Type B pancreatic cell (in vitro differentiated cells): ENCODE measurements at regions not wholly inside any gene's neighbourhood (a gene's known extent, or its start where the extent isn't known, plus 50 kb on each side); places are given as distances from the start of the nearest gene placed in this dataset.
"Not testable (repeated sequence)": the region's sequence is repeated elsewhere in the genome, so short reads cannot be mapped to it uniquely, and the experiment has no call there.

Source experiments
- DNase-seq: peaks from one replicate; pipeline ENCODE4 v3.0.0; 2021; ENCODE audit warnings: mixed read lengths; ENCODE audit not compliant: unreplicated experiment; ENCODE audit errors: extremely low spot score
- H3K27ac Mint-ChIP-seq: 2 replicates; pipeline ENCODE4 v1.8.0; 2021; ENCODE audit warnings: mild to moderate bottlenecking, mixed read lengths
- H3K27me3 Mint-ChIP-seq: 2 replicates; pipeline ENCODE4 v1.8.0; 2021; ENCODE audit warnings: mixed read lengths
- H3K36me3 Mint-ChIP-seq: 2 replicates; pipeline ENCODE4 v1.8.0; 2021; ENCODE audit warnings: mixed read lengths
- H3K4me1 Mint-ChIP-seq: one replicate; pipeline ENCODE4 v1.8.0; 2021; ENCODE audit warnings: mixed read lengths; ENCODE audit not compliant: unreplicated experiment
- H3K4me3 Mint-ChIP-seq: 2 replicates; pipeline ENCODE4 v1.8.0; 2021; ENCODE audit warnings: mild to moderate bottlenecking, mixed read lengths
- H3K9me3 Mint-ChIP-seq: 2 replicates; pipeline ENCODE4 v1.8.0; 2021; ENCODE audit warnings: mixed read lengths
- TF ChIP-seq, protein P1 (sequence below): fragments of 200-600 bp; sonication (generic); conservative IDR thresholded peaks from 2 replicates; pipeline ENCODE4 v1.5.0; 2021; ENCODE audit warnings: antibody characterized with exemption, mild to moderate bottlenecking

GRCh38 chrX:78571849-78572248 lies 87.3 kb downstream of the RTL3 start:
- Mint-ChIP-seq H3K4me3 (no peak overlapping the region), H3K27me3 (no peaks in the 10 kb centered on the region), H3K27ac (no peak overlapping the region), H3K9me3 (no peaks in the 10 kb centered on the region), H3K36me3 (no peaks in the 10 kb centered on the region), H3K4me1 (no peaks in the 10 kb centered on the region)
- TF ChIP-seq, protein P1, sequence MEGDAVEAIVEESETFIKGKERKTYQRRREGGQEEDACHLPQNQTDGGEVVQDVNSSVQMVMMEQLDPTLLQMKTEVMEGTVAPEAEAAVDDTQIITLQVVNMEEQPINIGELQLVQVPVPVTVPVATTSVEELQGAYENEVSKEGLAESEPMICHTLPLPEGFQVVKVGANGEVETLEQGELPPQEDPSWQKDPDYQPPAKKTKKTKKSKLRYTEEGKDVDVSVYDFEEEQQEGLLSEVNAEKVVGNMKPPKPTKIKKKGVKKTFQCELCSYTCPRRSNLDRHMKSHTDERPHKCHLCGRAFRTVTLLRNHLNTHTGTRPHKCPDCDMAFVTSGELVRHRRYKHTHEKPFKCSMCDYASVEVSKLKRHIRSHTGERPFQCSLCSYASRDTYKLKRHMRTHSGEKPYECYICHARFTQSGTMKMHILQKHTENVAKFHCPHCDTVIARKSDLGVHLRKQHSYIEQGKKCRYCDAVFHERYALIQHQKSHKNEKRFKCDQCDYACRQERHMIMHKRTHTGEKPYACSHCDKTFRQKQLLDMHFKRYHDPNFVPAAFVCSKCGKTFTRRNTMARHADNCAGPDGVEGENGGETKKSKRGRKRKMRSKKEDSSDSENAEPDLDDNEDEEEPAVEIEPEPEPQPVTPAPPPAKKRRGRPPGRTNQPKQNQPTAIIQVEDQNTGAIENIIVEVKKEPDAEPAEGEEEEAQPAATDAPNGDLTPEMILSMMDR: no peak
- no peak for DNase-seq

DNA sequence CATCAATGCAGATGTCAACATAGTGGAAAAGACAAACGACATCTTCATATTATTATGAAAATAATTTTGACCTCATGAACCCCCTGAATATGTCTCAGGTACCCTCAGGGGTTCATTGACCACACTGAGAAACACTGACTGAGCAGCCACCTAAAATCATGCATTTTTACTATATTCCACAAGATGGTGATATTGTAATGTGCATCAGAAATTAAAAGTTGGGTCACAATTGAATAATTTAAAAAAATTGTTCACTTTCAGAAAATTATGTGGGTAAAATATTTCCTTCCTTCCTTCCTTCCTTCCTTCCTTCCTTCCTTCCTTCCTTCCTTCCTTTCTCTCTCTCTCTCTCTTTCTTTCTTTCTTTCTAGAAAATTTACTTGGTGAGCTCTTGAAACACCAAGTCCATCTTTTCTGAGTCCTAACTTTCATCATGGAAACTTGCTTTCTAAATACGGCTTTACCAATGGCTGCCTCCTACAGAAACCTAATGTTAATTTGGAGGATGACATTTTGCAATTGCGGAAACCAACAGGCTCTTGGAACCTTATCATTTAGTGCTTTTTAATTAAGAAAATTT lies 103.6 kb downstream of the RTL3 start:
- DNase-seq: no peak
- H3K27ac Mint-ChIP-seq: no peak overlapping the region
- TF ChIP-seq, protein P1: peak; percentile 65
- no peaks in the 10 kb centered on the region for H3K9me3 Mint-ChIP-seq
- H3K4me3 Mint-ChIP-seq: no peak overlapping the region
- H3K4me1 Mint-ChIP-seq: no peaks in the 10 kb centered on the region
- H3K27me3 Mint-ChIP-seq: no peaks in the 10 kb centered on the region
- no peaks in the 10 kb centered on the region for H3K36me3 Mint-ChIP-seq

DNA sequence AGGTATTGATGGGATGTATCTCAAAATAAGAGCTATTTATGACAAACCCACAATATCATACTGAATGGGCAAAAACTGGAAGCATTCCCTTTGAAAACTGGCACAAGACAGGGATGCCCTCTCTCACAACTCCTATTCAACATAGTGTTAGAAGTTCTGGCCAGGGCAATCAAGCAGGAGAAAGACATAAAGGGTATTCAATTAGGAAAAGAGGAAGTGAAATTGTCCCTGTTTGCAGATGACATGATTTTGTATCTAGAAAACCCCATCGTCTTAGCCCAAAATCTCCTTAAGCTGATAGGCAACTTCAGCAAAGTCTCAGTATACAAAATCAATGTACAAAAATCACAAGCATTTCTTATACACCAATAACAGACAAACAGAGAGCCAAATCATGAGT lies 106.5 kb downstream of the RTL3 start:
- not testable (repeated sequence) for DNase-seq, H3K27me3 Mint-ChIP-seq, H3K4me1 Mint-ChIP-seq, H3K9me3 Mint-ChIP-seq, H3K27ac Mint-ChIP-seq, H3K36me3 Mint-ChIP-seq, H3K4me3 Mint-ChIP-seq

GRCh38 chrX:78548012-78548411 lies 111.1 kb downstream of the RTL3 start:
- no peaks in the 10 kb centered on the region for H3K36me3 Mint-ChIP-seq
- no peaks in the 10 kb centered on the region for H3K27me3 Mint-ChIP-seq
- H3K27ac Mint-ChIP-seq: no peak overlapping the region
- no peak for DNase-seq
- no peak overlapping the region for H3K4me3 Mint-ChIP-seq
- H3K9me3 Mint-ChIP-seq: no peaks in the 10 kb centered on the region
- TF ChIP-seq, protein P1: no peak
- H3K4me1 Mint-ChIP-seq: no peaks in the 10 kb centered on the region

DNA sequence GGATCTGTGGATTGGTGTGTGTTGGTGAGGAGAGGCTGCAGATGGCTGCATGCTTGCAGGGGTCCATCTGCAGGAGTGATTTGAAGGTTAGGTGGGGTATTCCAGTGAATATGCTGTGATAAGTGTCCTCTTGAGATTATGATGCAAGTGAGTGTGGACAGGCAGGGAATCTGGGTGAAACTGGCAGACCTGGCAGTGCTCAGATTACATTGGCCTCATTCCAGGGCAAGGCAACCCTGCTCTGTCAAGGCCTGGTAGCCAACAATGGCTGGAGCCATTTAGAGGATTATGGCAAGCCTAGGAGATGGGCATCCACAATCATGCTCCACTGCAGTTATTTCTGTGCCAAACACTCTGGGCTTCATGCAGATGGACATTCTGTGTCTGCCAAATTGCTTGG lies 113.9 kb downstream of the RTL3 start:
- Mint-ChIP-seq H3K4me1 (no peaks in the 10 kb centered on the region), H3K36me3 (no peaks in the 10 kb centered on the region), H3K9me3 (peaks cover 3% of the 10 kb centered on the region), H3K4me3 (no peak overlapping the region), H3K27me3 (no peaks in the 10 kb centered on the region), H3K27ac (no peak overlapping the region)
- DNase-seq: no peak
- TF ChIP-seq, protein P1: no peak

- Mint-ChIP-seq H3K4me3 (no peak overlapping the region), H3K27me3 (no peaks in the 10 kb centered on the region), H3K36me3 (no peaks in the 10 kb centered on the region), H3K4me1 (no peaks in the 10 kb centered on the region), H3K9me3 (peaks cover 3% of the 10 kb centered on the region), H3K27ac (no peak overlapping the region)
- TF ChIP-seq, protein P1: no peak
- DNase-seq: no peak
Measured at GRCh38 chrX:78543281-78543680, 115.8 kb downstream of the RTL3 start.
